A673 (cell line): ENCODE measurements at regions not wholly inside any gene's neighbourhood (a gene's known extent, or its start where the extent isn't known, plus 50 kb on each side); places are given as distances from the start of the nearest gene placed in this dataset.

ENCODE experiments used
- EZH2 ChIP-seq: fragments of 200-600 bp; sonication (generic); IDR thresholded peaks from 2 replicates; pipeline ENCODE4 v1.6.1; 2017; ENCODE audit warnings: borderline replicate concordance, low read depth, mild to moderate bottlenecking, mixed read lengths, antibody characterized with exemption, low read length; ENCODE audit not compliant: poor library complexity, severe bottlenecking
- TF ChIP-seq, protein P1 (sequence below): fragments of 300-800, 200-600 bp; sonication (generic); conservative IDR thresholded peaks from 2 replicates; pipeline ENCODE4 v1.5.1; 2017; ENCODE audit warnings: low read depth, mild to moderate bottlenecking, antibody characterized with exemption, low read length, moderate library complexity, mixed read lengths

DNA sequence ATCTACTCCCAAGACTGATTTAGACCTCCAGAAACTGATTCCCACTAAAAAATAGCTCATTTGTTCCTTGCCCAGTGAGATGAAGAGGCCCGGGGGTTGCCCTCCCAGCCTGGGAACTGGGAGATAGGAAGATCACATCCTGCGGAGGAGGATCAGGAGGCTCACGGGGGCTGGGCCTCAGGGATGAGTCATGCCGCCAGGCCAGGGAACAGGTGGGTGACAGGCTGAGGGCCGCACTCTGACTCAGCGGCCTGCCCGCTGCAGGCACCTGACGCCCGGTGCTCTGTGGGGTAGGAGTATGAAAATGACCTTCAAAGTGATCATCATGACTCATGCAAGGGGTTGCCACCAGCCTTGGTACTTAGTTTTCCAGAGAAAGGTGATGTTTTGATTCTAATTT is 104.5 kb upstream of the ZPBP start:
- TF ChIP-seq, protein P1, sequence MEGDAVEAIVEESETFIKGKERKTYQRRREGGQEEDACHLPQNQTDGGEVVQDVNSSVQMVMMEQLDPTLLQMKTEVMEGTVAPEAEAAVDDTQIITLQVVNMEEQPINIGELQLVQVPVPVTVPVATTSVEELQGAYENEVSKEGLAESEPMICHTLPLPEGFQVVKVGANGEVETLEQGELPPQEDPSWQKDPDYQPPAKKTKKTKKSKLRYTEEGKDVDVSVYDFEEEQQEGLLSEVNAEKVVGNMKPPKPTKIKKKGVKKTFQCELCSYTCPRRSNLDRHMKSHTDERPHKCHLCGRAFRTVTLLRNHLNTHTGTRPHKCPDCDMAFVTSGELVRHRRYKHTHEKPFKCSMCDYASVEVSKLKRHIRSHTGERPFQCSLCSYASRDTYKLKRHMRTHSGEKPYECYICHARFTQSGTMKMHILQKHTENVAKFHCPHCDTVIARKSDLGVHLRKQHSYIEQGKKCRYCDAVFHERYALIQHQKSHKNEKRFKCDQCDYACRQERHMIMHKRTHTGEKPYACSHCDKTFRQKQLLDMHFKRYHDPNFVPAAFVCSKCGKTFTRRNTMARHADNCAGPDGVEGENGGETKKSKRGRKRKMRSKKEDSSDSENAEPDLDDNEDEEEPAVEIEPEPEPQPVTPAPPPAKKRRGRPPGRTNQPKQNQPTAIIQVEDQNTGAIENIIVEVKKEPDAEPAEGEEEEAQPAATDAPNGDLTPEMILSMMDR = no peak
- no peak for TF ChIP-seq EZH2
